MM.1S (cell line): ENCODE measurements at regions not wholly inside any gene's neighbourhood (a gene's known extent, or its start where the extent isn't known, plus 50 kb on each side); places are given as distances from the start of the nearest gene placed in this dataset.

Experiments
- DNase-seq: peaks from one replicate; pipeline ENCODE4 v3.0.0-alpha.2; 2015
- H2AFZ ChIP-seq: fragments of 300-600 bp; sonication (generic); 2 replicates; pipeline ENCODE4 v1.6.0; 2016; ENCODE audit warnings: antibody characterized with exemption, low read length
- H3F3A ChIP-seq: fragments of 300-600 bp; sonication (generic); 2 replicates; pipeline ENCODE4 v1.6.1; 2016; ENCODE audit warnings: mild to moderate bottlenecking, antibody characterized with exemption, low read length, moderate library complexity, mixed read lengths; ENCODE audit not compliant: insufficient read depth
- H3K27ac ChIP-seq: fragments of 300-600 bp; sonication (generic); 2 replicates; pipeline ENCODE4 v1.5.1; 2016; ENCODE audit warnings: mild to moderate bottlenecking, low read length
- H3K27me3 ChIP-seq: fragments of 300-600 bp; sonication (generic); replicated peaks from 2 replicates; pipeline ENCODE4 v1.6.0; 2016; ENCODE audit warnings: low read length; ENCODE audit not compliant: insufficient read depth
- H3K36me3 ChIP-seq: fragments of 300-600 bp; sonication (generic); replicated peaks from 2 replicates; pipeline ENCODE4 v1.6.1; 2016; ENCODE audit warnings: mild to moderate bottlenecking, low read length, mixed read lengths; ENCODE audit not compliant: insufficient read depth
- H3K4me1 ChIP-seq: fragments of 300-600 bp; sonication (generic); 2 replicates; pipeline ENCODE4 v1.6.1; 2016; ENCODE audit warnings: low read length, mixed read lengths
- H3K4me2 ChIP-seq: fragments of 300-600 bp; sonication (generic); 2 replicates; pipeline ENCODE4 v1.6.0; 2016; ENCODE audit warnings: low read depth, low read length
- H3K4me3 ChIP-seq: fragments of 300-600 bp; sonication (generic); 2 replicates; pipeline ENCODE4 v1.5.1; 2016; ENCODE audit warnings: low read length, mixed read lengths
- H3K79me2 ChIP-seq: fragments of 300-600 bp; sonication (generic); 2 replicates; pipeline ENCODE4 v1.6.1; 2016; ENCODE audit warnings: mixed run types, low read length, mixed read lengths
- H3K9ac ChIP-seq: fragments of 300-600 bp; sonication (generic); 2 replicates; pipeline ENCODE4 v1.6.1; 2016; ENCODE audit warnings: low read length, mixed read lengths
- H3K9me2 ChIP-seq: fragments of 300-600 bp; sonication (generic); replicated peaks from 2 replicates; pipeline ENCODE4 v1.6.1; 2016; ENCODE audit warnings: mild to moderate bottlenecking, low read length, mixed read lengths; ENCODE audit not compliant: insufficient read depth
- H3K9me3 ChIP-seq: fragments of 300-600 bp; sonication (generic); replicated peaks from 2 replicates; pipeline ENCODE4 v1.6.1; 2016; ENCODE audit warnings: mild to moderate bottlenecking, low read length, mixed read lengths; ENCODE audit not compliant: insufficient read depth
- H4K20me1 ChIP-seq: fragments of 300-600 bp; sonication (generic); 2 replicates; pipeline ENCODE4 v1.6.1; 2016; ENCODE audit warnings: mild to moderate bottlenecking, low read length, moderate library complexity, mixed read lengths; ENCODE audit not compliant: insufficient read depth
- EZH2 ChIP-seq: fragments of 300-600 bp; sonication (generic); optimal IDR thresholded peaks from 2 replicates; pipeline ENCODE3; 2017; ENCODE audit warnings: low read depth, mild to moderate bottlenecking, antibody characterized with exemption, low read length, mixed read lengths
- EZH2phosphoT487 ChIP-seq: fragments of 300-600 bp; sonication (generic); IDR thresholded peaks from 2 replicates; pipeline ENCODE4 v1.6.1; 2018; ENCODE audit warnings: antibody characterized with exemption, low read length
- TF ChIP-seq, protein P1 (sequence below): fragments of 300-600 bp; sonication (generic); IDR thresholded peaks from 2 replicates; pipeline ENCODE4 v1.5.1; 2016; ENCODE audit warnings: antibody characterized with exemption, low read length, mixed read lengths

DNA sequence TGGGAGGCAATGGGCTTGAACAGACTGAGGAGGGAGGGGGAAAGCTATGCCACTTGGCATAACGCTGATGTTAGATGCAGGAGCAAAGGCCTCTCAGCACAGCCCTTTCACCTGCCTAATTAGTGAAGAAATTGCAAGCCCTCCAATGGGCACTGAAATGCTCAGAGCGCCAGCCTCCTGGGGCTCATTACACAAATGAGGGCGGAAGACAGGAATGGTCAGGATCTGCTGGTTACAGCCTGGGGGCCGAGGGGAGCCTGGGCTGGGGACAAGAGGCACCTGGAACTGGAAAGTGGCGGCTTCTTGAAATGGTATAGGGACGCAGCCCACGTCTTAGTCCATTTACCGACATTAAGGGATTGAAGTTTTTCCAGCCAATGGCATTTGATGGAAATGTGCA is 50.2 kb upstream of the PLET1 start:
- Histone ChIP-seq H3K9me2 (no peaks in the 10 kb centered on the region), H3K4me3 (no peak overlapping the region), H3K4me2 (no peak overlapping the region), H4K20me1 (no peaks in the 10 kb centered on the region), H3K36me3 (no peaks in the 10 kb centered on the region), H3K9ac (no peak overlapping the region), H3K4me1 (no peaks in the 10 kb centered on the region), H3F3A (no peaks in the 10 kb centered on the region), H3K27ac (no peak overlapping the region), H3K27me3 (no peaks in the 10 kb centered on the region), H3K9me3 (no peaks in the 10 kb centered on the region), H3K79me2 (no peaks in the 10 kb centered on the region), H2AFZ (no peak overlapping the region)
- no peak for DNase-seq
- TF ChIP-seq, protein P1, sequence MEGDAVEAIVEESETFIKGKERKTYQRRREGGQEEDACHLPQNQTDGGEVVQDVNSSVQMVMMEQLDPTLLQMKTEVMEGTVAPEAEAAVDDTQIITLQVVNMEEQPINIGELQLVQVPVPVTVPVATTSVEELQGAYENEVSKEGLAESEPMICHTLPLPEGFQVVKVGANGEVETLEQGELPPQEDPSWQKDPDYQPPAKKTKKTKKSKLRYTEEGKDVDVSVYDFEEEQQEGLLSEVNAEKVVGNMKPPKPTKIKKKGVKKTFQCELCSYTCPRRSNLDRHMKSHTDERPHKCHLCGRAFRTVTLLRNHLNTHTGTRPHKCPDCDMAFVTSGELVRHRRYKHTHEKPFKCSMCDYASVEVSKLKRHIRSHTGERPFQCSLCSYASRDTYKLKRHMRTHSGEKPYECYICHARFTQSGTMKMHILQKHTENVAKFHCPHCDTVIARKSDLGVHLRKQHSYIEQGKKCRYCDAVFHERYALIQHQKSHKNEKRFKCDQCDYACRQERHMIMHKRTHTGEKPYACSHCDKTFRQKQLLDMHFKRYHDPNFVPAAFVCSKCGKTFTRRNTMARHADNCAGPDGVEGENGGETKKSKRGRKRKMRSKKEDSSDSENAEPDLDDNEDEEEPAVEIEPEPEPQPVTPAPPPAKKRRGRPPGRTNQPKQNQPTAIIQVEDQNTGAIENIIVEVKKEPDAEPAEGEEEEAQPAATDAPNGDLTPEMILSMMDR = no peak
- TF ChIP-seq EZH2phosphoT487 (no peak), EZH2 (no peak)

DNA sequence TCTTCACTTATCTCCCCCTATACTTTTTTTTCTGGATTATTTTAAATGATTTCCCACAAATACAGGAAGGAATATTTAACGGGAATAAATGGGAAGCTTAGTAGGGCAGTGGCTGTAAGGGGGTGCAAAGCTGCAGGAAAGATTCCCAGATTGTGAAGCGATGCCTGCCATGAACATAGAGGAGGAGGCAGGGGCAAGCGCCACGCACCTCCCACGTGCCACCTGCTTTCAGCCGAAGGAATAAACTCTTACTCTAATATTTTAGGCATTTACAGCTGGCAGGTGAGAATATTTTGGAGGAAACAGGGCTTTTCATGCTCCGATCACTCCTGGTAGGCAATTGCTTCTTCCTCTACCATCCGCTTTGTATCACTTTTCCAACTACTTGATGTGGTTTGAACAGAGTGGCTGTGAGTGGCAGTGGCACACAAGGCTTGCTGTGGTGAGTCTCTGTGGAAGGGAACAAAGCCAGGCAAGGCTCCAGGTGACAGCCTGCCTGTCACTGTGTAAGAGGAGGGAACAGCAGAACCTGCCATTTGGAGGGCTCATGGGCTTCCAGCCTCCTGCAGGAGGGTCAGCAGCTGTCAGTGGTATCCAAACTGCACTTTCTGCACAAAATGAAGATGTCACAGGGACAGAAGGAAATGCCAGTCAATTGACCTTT is 54.5 kb upstream of the PLET1 start:
- Histone ChIP-seq H3K9me3 (no peaks in the 10 kb centered on the region), H3K9ac (no peak overlapping the region), H3K27me3 (no peaks in the 10 kb centered on the region), H3K9me2 (no peaks in the 10 kb centered on the region), H3K36me3 (no peaks in the 10 kb centered on the region), H3K27ac (no peak overlapping the region), H2AFZ (no peak overlapping the region), H3K4me3 (no peak overlapping the region), H3K4me2 (no peak overlapping the region), H4K20me1 (no peaks in the 10 kb centered on the region), H3F3A (no peaks in the 10 kb centered on the region), H3K4me1 (no peaks in the 10 kb centered on the region), H3K79me2 (no peaks in the 10 kb centered on the region)
- TF ChIP-seq EZH2 (no peak), EZH2phosphoT487 (no peak)
- TF ChIP-seq, protein P1 = no peak
- no peak for DNase-seq

DNA sequence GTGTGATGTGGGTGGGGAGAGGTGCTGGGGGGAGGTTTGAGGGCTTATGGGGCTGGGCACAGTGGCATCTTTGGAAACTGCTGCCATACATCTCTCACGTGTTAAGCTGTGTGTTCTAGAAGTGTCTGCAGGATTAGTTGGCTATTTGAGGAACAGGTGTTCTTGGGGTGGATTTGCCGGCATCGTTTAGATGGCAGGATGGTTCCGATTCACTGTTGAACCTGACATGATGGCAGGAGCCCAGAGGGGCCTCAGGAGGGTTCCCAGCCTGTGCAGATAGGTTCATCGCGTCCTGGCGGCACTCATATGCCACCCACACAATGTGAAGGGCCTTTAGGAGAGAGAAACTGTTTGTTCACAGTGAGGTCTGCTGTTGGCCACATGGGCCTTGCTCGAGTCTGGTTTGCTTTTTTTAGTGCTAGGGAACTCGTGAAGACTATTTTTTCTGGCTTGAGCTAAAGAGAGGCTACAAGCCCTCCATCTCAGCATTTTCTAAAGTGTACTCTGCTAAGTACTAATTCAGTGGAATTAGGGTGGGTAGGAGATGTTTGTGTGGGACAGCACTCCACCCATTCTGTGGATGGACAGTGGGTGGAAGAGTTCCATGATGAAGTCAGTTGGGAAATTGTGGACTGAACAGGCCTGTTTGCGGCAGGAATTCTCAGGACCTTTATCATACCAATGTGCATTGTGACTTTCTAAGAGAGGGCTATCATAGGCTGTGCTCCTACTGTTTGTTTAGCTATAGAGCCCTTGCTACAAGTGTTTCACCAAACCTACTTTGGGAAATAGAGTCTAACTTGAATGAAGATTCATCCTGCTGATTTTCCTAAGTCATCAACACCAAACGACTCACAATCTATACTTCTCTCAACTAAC is 55.4 kb upstream of the PLET1 start:
- Histone ChIP-seq H3K79me2 (no peaks in the 10 kb centered on the region), H3K27ac (no peak overlapping the region), H3K9me3 (no peaks in the 10 kb centered on the region), H3K9me2 (no peaks in the 10 kb centered on the region), H4K20me1 (no peaks in the 10 kb centered on the region), H3K36me3 (no peaks in the 10 kb centered on the region), H3K27me3 (no peaks in the 10 kb centered on the region), H3K4me3 (no peak overlapping the region), H3K4me1 (no peaks in the 10 kb centered on the region), H3K9ac (no peak overlapping the region), H3K4me2 (no peak overlapping the region), H2AFZ (no peak overlapping the region), H3F3A (no peaks in the 10 kb centered on the region)
- no peak for TF ChIP-seq EZH2phosphoT487
- TF ChIP-seq, protein P1 = no peak
- no peak for DNase-seq
